ENCODE measurements at regions not wholly inside any gene's neighbourhood (a gene's known extent, or its start where the extent isn't known, plus 50 kb on each side); places are given as distances from the start of the nearest gene placed in this dataset.

DNA sequence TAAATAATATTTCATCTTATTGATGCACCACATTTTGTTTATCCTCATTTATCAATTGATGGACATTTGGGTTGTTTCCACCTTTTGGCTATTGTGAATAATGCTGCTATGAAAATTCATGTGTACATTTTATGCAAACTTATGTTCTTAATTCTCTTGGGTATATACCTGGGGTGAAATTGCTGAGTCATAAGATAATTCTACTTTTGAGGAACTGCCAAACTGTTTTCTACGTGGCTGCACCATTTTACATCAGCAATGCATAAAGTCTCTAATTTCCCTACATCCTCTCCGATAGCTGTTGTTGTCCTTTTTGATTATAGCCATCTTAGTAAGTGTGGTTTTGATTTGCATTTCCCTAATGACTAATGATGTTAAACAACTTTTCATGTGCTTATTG, 116.5 kb upstream of the DLX2 start:
- no peak for TF ChIP-seq YY1 (IDR thresholded peaks at IDR 0.05; ENCODE audit: insufficient read depth, insufficient read length)
- no peak for TF ChIP-seq ZNF274 (IDR thresholded peaks at IDR 0.05; ENCODE audit: low read depth, low read length)

All from NT2/D1 (cell line).